Parathyroid adenoma (tissue), 2 donors: ENCODE measurements at regions not wholly inside any gene's neighbourhood (a gene's known extent, or its start where the extent isn't known, plus 50 kb on each side); places are given as distances from the start of the nearest gene placed in this dataset.

Source experiments
- H2AFZ ChIP-seq: fragments of 300-600 bp; sonication (generic); one replicate; pipeline ENCODE4 v1.7.0; 2017; ENCODE audit warnings: antibody characterized with exemption, mild to moderate bottlenecking
- H3K27ac ChIP-seq: fragments of 300-600 bp; sonication (generic); one replicate; pipeline ENCODE4 v1.7.0; 2017
- H3K27me3 ChIP-seq: fragments of 300-600 bp; sonication (generic); one replicate; pipeline ENCODE4 v1.7.0; 2017; ENCODE audit warnings: low read length; ENCODE audit not compliant: control insufficient read depth, insufficient read depth
- H3K36me3 ChIP-seq: fragments of 300-600 bp; sonication (generic); one replicate; pipeline ENCODE4 v1.7.0; 2017; ENCODE audit warnings: low read length; ENCODE audit not compliant: control insufficient read depth, insufficient read depth
- H3K4me1 ChIP-seq: fragments of 300-600 bp; sonication (generic); one replicate; pipeline ENCODE4 v1.7.0; 2017; ENCODE audit warnings: control low read depth
- H3K4me2 ChIP-seq: fragments of 300-600 bp; sonication (generic); one replicate; pipeline ENCODE4 v1.7.0; 2017; ENCODE audit warnings: low read length
- H3K4me3 ChIP-seq: fragments of 300-600 bp; sonication (generic); one replicate; pipeline ENCODE4 v1.7.0; 2017; ENCODE audit warnings: low read depth, low read length
- H3K79me2 ChIP-seq: fragments of 300-600 bp; sonication (generic); one replicate; pipeline ENCODE4 v1.7.0; 2017; ENCODE audit warnings: control low read depth
- H3K9ac ChIP-seq: fragments of 300-600 bp; sonication (generic); one replicate; pipeline ENCODE4 v1.7.0; 2017; ENCODE audit warnings: mild to moderate bottlenecking
- H3K9me3 ChIP-seq: fragments of 300-600 bp; sonication (generic); one replicate; pipeline ENCODE4 v1.7.0; 2017; ENCODE audit warnings: low read length; ENCODE audit not compliant: control insufficient read depth
- TF ChIP-seq, protein P1 (sequence below): fragments of 300-600 bp; sonication (generic); IDR thresholded peaks from one replicate; pipeline ENCODE4 v1.7.0; 2017; ENCODE audit warnings: antibody characterized with exemption, mild to moderate bottlenecking
- donor health status: primary hyperparathyroidism.

GRCh38 chr18:46426021-46426678 is 230.9 kb downstream of the LOXHD1 start:
- Histone ChIP-seq H3K9ac (no peak overlapping the region), H3K27me3 (no peaks in the 10 kb centered on the region), H3K36me3 (no peaks in the 10 kb centered on the region), H3K4me3 (no peak overlapping the region), H3K4me2 (no peak overlapping the region), H3K79me2 (no peaks in the 10 kb centered on the region), H3K9me3 (no peaks in the 10 kb centered on the region), H3K27ac (peak overlapping the region; percentile 86), H2AFZ (no peak overlapping the region), H3K4me1 (peaks cover 40% of the 10 kb centered on the region)
- TF ChIP-seq, protein P1, sequence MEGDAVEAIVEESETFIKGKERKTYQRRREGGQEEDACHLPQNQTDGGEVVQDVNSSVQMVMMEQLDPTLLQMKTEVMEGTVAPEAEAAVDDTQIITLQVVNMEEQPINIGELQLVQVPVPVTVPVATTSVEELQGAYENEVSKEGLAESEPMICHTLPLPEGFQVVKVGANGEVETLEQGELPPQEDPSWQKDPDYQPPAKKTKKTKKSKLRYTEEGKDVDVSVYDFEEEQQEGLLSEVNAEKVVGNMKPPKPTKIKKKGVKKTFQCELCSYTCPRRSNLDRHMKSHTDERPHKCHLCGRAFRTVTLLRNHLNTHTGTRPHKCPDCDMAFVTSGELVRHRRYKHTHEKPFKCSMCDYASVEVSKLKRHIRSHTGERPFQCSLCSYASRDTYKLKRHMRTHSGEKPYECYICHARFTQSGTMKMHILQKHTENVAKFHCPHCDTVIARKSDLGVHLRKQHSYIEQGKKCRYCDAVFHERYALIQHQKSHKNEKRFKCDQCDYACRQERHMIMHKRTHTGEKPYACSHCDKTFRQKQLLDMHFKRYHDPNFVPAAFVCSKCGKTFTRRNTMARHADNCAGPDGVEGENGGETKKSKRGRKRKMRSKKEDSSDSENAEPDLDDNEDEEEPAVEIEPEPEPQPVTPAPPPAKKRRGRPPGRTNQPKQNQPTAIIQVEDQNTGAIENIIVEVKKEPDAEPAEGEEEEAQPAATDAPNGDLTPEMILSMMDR, result no peak

DNA sequence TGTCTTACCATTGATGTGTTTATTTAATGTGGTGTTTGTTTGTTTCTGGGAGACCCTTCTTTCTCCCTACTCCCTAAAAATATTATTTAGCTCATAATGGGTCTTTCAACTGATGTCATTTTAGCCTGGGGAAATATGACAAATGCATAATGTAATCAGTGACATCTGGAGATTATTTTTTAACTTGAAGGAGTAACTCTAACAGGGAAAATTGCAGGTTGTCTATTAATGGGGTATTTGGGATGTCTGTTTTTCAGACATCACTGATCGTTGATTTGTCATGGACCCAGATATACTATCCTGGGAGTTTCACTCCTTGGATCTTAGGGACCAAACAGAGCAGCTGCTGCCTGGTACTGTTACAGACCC is 230.4 kb downstream of the LOXHD1 start:
- no peak overlapping the region for H3K4me3 ChIP-seq
- no peaks in the 10 kb centered on the region for H3K27me3 ChIP-seq
- no peak overlapping the region for H3K4me2 ChIP-seq
- H3K9me3 ChIP-seq, result no peaks in the 10 kb centered on the region
- no peaks in the 10 kb centered on the region for H3K79me2 ChIP-seq
- no peak overlapping the region for H2AFZ ChIP-seq
- peaks cover 42% of the 10 kb centered on the region for H3K4me1 ChIP-seq
- no peak overlapping the region for H3K27ac ChIP-seq
- H3K9ac ChIP-seq, result no peak overlapping the region
- TF ChIP-seq, protein P1, result no peak
- H3K36me3 ChIP-seq, result no peaks in the 10 kb centered on the region
